NCI-H2107 (cell line): ENCODE measurements at regions not wholly inside any gene's neighbourhood (a gene's known extent, or its start where the extent isn't known, plus 50 kb on each side); places are given as distances from the start of the nearest gene placed in this dataset.

Source experiments
- DNase-seq: peaks from one replicate; lab custom pipeline; 2025; lab: John Stamatoyannopoulos, UW

DNA sequence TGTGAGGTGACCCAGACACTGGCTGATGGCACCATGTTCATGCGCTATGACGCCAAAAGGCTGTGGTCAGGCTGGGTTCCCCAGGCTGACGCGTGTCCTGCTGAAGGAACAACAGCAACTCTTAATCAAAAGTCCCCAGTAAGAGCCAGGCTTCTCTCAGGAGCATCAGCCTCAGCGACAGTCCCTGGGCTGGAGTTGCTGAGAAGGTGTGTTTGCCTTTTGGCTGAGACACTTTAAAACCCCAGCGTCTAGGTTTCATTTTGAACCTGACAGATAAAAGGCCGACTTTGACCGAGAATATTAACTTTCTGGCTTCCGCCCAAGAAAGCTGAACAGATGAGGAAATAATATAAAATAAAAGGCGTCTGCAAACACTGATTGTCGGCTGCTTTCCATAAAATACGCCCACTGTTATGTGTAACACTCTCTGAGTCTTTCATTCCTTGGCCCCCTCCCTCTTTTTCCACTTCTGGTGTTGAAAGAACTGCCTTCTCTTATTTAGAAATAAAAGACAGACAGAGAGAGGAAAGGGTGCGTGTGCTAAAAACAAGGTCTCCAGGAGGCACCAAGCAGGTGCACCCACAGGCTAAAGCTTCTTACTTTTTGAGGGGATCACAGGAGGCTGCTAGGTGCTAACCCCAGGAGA is 373.6 kb downstream of the MID1IP1 start:
- DNase-seq: peak; percentile 52

DNA sequence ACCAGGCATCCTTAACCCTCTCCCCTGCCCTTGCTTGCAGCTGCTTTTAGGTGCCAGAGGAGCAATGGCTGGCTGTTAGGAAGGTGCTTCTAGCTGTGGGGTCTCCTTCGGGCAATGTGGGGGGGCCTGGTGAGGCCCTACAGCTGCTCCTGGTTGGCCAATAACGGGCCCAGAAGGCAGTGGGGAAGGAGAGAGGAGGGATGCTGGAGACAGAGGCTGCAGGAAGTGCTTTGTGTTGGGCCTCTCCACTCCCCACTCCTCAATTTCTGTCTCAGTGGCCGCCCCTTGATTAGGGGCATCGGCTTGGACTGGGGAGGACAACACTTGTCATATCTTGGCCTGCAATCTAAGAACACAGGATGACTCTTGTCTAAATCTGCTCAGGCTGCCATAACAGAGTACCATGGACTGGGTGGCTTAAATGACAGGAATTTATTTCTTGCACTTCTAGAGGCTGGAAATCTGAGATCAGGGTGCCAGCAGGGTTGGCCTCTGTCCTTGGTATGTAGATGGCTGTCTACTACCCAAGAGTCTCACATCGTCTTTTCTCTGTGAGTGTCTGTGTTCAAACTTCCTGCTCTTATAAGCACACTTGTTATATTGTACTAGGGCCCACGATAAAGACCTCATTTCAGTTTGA is 374.3 kb downstream of the MID1IP1 start:
- DNase-seq: no peak

DNA sequence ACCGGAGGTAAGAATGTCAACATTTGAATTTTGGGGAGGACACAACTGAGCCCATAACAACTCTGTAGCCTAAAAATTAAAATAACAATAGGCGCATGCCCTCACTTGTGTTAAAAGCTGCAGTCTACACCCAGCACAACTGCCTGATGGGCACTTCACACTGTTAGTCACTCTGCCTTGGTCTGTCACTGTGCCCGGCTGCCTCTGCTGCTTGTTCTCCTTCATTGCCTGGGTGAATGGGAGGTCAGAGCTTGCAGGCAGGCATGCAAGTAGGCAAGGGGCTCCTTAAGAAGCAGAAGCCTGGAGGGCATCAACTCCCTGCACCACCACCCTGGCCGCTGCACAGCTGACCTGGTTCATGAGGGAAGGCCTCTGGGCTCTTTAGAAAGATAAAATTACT is 374.8 kb downstream of the MID1IP1 start:
- no peak for DNase-seq

DNA sequence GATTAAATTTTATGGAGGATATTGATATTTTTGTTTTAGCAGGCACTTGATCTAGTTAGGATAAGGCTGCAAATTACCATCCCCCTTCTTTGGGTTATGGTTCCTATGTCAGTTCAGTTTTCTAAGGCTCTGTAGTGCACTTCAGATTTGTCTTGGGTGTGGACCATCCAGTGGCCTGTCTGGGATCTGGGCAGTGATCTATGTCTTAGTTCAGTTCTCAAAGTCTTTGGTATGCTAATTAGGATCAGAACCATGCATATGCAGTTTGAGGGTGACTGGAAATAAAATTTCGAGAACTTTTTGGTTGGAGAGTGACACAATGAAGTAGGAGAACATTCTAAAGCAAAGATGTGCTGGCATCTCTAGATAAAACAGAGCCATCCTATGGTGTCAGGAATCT is 388.2 kb downstream of the MID1IP1 start:
- no peak for DNase-seq

DNA sequence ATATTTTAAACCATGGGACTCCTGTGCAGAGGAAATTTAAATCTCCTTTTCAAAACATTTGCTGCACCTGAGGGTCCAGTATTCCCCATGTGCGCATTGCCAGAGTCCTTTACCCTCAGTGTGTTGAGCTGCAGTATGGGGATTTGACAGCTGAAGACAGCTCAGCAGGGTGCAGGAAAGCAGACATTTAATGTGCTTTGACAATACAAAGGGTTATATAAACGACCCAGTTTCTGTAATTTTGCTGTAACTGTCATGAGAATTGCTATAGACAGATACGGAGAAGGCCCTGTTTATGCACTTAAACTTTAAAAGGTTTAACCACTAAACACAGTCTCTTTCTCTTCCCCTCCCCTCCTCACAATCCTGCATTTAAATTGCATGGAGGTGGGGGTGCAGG is 393.4 kb downstream of the MID1IP1 start:
- no peak for DNase-seq

DNA sequence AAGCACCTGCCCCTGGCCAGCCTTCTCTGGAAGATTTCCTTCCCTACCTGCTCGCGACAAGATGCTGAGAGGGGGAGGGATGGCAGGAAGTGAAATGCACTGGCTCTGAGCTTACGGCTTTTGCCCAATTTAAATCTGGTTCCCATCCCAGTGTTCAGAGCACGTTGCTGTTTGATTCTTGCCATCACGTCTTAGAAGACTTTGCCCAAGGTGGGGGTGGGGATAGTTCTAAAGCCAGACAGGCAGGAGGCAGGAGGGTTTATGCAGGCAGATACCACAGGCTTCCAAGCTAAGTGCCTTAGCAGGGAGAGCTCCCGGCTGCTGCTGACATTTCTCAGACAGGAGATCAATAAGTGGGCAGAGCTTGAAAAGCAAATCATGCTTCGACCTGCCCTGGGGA is 393.9 kb downstream of the MID1IP1 start:
- peak; percentile 44 for DNase-seq

DNA sequence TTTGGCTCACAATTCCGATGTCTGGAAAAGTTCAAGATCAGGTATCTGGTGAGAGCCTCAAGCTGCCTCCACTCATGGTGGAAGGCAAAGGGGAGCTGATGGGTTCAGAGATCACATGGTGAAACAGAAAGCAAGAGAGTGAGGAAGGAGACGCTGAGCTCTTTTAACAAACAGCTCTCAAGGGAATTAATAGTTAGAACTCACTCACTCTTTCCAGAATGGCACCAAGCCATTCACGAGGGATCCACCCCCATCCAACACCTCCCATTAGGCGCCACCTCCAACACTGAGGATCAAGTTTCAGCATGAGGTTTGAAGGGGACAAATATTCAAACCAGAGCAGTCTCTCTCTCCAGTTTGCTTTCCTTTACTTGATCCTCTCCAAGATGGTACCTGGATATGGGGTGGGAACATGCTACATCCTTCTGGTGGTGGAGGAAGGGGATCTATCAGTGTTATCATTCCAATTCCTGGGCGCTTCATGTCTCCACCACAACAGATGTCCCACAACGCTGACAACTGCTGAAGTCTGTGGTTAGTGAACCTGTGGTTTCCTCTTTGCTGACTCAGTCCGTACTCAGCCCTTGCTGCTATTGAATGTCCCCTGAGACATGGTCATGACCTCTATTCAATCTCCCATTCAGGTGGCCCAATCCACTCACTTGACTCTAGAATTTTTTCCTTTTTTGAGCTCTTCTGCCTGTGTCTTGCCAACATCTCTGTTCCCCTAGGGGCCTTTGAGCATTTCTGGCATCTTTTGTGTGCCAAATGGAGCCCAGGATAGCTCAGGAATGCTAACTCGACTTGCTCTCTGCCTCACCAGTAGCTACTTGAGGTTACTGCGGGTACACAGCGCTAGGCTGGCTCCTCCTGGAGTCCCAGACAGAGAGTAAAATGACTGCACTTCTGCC is 395.2 kb downstream of the MID1IP1 start:
- peak; percentile 80 for DNase-seq

DNA sequence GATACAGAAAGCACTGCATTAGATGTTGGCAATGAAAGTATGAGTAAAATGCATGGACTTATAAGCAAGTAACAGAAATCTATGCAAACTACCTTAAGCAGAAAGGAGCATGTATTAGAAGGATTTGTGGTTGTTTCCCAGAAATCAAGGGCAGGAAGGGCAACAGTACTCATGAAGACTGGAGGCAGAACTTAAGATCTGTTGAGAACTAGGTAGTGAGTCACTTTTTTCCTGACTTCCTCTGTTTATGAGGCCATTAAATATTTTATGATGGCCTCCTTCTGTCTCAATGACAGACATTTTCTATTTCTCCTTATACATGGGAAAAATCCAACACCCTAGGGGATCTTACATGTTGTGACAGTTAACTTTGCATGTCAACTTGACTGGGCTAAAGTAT is 398.2 kb downstream of the MID1IP1 start:
- no peak for DNase-seq

DNA sequence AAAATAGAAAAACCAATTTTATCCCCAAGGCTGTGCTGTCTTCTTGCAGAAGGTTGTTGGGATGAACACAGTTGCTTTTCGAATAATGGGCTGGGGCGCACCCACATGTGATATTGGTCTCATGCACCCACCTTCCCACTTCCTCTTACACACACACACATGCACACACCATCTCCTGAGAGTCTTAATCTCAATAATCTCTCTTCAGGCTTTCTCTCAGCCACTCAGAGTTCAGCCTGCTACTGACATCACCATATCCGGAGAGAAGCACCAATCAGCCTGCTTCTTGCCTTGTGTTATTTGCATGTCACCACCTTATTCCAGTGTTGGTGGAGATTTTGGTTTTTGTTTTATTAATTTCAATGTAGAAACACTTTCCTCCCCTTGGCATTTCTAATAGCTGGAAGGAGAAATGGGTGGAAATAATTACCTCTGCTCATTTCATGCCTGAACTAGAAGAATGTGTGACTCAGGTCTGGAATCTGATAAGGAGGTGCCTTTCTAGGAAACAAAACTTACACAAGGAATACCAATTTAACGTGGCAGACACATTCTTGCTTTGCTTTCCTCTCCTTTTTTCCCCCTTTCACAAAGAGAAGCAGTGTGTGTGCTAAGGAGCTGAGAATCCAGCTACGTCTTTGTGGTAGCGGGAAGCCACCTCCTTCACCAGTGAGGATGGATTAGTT is 400.2 kb downstream of the MID1IP1 start:
- DNase-seq: no peak

DNA sequence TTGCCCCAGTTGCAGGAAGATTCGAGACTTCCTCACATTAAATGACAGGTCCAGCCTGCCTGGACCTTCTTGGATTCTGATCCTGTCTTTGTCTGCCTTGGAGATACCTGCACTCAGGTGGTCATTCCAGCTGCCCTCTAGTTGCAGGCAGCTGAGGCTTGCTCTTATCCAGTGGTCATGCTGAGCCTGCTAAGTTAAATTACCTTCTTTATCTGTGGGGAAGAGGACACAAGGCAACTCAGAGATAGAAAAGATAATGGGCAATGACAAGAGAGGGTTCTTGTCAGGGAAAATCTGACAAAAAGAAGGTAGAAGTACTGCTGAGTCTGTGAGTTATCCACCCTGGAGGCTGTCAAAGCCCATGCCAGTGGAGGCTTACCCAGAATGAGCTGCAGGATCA is 401.4 kb downstream of the MID1IP1 start:
- DNase-seq: no peak

DNA sequence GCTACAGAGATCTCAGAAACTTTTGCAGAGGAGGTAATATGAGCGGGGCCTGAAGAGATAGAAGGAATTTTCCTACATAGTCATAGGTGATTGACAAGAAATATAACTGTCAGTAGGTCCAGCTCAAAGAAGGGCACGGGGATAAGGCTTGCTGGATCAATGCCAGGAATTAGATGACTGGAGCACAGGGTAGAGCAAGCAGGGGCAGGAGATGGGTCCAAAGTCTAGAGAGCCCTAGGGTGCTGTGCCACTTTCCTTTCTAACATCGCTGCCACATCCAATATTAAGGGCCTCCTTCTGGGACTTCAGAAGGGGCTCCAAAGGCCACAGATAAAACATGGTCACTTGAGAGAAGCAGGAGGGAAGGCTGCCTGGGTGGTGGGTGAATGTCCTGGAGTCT is 402.2 kb downstream of the MID1IP1 start:
- DNase-seq: no peak

DNA sequence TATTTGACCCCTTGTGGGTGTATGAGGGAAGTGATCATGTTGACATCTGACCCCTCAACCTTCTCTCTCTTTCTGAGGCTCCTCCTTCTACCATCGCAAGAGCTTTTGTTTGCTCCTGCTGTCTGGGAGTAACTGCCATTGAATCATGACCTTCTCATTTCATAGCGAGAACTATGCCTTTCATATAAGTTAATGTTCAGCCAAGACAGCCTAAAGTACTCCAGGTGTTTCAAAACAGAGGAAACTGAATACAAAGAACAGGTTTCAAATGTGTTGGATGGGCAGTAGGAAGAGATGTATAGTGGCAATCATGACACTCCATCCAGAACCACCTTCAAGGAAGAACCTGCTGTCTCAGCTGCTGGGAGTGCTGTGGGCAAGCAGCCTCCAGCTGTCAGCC is 403.1 kb downstream of the MID1IP1 start:
- DNase-seq: no peak

DNA sequence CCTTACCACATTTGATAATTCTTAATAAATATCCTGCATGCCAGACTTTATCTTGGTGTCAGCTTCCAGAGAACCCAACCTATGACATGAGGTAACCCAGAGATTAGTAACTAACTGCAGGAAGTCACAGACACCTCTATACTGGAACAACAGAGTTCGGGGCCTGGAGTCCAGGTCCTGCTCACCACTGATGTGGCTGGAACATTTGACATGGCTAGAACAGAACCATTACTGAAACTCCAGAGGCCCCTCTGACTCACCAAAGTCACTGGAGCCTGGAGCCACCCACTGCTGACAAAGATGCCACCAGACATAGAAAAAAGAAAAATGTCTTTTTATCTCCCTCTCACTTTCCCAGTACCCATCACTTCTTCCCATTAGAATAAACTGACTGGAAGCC is 403.7 kb downstream of the MID1IP1 start:
- DNase-seq: no peak

DNA sequence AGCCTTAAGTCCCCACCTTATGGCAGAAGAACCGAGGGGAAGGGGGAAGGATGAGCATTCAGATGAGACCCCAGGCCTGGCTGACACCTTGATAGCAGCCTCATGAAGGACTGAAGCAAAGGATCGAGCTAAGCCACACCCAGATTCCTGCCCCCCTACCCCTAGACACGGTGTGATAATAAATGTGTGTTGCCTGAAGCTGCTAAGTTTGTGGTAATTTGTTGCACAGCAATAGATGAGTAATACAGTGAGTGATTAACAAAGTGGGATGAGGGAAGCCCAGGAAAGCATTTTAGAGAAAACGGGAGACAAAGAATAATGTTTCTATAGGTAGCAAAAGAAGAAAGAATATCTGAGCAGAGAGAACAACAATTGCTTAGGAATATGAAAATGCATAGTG is 404.2 kb downstream of the MID1IP1 start:
- DNase-seq: no peak

DNA sequence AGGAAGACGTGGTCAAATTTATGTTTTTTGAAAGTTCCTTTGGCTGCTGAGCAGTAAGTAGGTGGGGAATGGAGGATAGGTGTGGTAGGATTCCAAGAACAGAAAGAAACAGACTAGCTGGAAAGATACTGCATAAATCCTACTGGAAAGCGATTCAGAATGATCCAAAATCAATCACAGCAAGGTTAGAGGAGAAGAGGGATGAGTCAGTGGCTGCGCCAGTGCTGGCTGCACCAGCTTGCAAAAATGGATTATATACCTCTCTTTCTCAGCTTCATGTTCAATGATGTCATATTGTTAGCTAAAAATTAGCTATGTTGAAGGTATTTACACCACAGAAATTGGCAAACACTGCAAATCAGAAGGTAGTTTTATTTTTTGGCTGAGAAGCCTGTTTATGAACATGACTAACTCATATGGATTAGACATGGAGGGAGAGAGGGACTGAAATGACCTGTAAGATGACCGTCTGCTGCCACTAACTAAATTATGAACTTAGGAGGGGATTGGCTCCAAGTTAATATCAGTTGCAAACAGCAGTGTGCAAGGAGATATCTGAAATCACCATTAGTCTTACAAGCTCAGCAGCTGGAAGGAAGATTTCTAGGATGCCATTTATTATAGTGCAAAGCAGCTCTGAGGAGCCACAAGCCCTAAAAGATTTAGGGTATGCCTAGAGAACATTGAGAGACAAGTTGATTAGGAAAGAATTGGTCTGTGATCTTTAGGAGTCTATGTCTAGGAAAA is 405.3 kb downstream of the MID1IP1 start:
- no peak for DNase-seq

DNA sequence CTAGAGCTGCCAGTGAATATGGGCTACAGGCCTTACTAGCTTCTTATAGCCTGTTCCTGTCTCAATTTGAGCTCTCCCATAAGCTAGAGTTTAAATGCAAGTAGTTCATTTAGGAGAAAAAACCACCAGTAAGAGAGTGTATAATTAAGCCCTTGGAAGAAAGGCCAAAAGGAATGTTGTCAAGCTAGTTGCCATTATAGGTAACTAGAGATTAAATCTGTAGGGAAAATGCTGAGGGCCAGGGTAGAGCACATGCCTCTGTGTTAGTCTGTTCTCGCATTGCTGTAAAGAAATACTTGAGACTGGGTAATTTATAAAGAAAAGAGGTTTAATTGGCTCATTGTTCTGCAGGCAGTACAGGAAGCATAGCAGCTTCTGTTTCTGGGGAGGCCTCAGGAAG is 410.2 kb downstream of the MID1IP1 start:
- DNase-seq: no peak

DNA sequence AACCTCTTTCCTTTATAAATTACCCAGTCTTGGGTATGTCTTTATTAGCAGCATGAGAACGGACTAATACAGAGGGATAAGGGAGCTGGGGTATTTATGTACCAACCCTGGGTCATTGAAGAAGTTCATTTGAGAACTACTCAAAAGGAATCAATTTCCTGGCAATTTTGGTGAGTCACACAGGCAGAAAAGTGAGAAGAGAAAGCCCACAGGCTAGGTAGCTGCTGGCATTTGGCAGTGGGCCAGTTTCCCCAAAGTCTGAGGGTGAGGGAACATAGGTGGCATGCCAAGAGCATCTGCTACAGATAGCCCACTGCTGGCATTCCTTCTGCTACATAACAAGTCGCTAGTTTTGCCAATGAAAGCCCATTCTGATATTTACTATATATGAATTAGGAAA is 411.2 kb downstream of the MID1IP1 start:
- DNase-seq: no peak

DNA sequence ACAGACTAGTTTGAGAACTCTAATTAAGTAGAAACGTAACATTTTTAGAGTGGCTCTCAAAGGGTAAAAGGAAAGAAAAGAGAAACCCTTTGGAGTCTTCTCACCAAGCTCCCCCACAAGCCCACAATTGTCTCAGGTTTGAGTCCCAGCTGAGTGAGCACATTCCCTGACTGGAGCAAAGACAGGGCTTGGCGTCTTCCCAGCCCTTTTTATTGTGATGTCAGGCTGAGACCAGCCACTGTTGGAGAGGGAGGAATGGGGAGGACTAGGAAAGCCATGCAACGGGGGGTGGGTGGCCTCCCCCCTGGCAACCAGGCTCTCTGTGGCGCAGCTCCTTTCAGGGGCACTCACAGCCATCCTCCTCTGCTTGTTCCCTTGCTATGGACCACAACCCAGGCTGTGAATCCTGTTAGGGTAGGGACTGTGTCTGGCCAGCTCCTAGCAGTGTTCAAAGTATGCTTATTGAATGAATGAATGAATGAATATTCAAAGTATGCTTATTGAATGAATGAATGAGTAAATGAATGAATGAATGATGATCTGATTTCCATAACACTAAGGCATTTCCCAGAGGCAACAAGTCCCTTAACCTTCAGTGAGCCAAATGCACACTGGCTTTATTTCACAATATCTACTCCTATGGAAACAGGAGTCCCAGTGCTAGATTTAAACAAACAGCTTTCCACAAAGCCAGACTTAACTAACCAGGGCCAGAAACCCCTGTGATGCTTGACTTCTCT is 413.3 kb downstream of the MID1IP1 start:
- no peak for DNase-seq

DNA sequence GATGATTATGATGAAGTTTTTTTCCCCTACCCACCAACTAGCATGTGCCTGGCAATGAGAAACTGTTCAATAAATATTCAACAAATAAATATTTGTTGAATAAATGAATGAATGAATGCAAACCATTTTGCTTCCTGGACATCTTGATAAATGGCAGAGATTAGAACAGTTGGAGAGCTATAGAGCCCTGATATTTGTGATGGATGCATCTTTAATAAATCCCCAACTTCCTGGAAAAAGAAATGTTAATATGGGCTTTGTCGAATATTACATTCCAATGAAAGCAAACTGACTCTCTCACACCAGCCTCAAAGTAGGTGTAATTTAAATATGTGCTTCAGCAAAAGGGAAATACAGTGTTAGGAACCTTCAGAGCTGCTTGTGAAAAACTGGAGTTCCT is 419.7 kb downstream of the MID1IP1 start:
- no peak for DNase-seq

DNA sequence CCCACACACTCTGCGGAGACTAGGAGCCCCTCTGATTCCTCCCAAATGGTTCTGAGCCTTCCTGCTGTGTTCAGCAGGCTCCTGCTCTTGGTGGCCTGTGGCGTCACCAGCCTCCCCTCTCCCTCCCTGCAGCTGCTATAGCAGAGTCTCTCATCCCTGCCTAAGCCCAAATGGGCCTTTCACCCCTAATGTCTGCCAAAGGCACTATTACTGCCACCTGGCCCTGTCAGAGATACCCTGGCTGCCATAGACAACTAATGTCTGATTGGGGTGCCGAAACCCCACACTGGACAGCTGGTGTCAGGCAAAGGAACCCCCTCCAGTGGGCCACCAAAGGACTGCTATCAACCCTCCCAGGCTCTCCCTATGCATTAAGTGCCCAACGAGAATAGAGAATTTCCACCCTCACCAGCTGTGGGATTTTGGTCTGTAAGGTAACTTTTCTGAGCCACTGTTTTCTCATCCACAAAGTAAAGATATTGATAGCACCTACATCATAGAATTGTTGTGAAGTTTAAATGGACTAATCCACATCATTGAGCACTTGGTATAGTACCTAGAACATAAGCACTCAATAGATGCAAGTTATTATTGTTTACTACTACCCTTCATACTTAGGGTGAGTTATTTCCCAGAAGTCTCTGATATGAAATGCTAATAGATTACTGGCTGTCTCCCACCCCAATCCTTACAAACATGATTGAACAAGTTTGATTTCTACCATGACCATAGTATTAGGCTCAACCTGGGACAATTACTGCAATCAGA is 421.3 kb downstream of the MID1IP1 start:
- DNase-seq: no peak
